GM18499 (cell line): ENCODE measurements at regions not wholly inside any gene's neighbourhood (a gene's known extent, or its start where the extent isn't known, plus 50 kb on each side); places are given as distances from the start of the nearest gene placed in this dataset.
"Not testable (repeated sequence)": the region's sequence is repeated elsewhere in the genome, so short reads cannot be mapped to it uniquely, and the experiment has no call there.

Experiments used
- ATAC-seq: cut with Tn5 transposase; IDR thresholded peaks from one replicate; pipeline ENCODE4 v1.9.1; 2021; ENCODE audit warnings: moderate number of reproducible peaks; ENCODE audit not compliant: insufficient read depth, unreplicated experiment

GRCh38 chr9:64370344-64370743 lies 914.7 kb downstream of the FOXD4L5 start:
- ATAC-seq = not testable (repeated sequence)

- not testable (repeated sequence) for ATAC-seq
Observed at GRCh38 chr9:64369644-64370043, 915.4 kb downstream of the FOXD4L5 start.

GRCh38 chr9:64369114-64369513 lies 915.9 kb downstream of the FOXD4L5 start:
- ATAC-seq = peak; percentile 94

- ATAC-seq = not testable (repeated sequence)
Observed at GRCh38 chr9:64368644-64368942, 916.4 kb downstream of the FOXD4L5 start.

- not testable (repeated sequence) for ATAC-seq
Observed at GRCh38 chr9:64367826-64368643, 917.0 kb downstream of the FOXD4L5 start.
